ENCODE measurements at regions not wholly inside any gene's neighbourhood (a gene's known extent, or its start where the extent isn't known, plus 50 kb on each side); places are given as distances from the start of the nearest gene placed in this dataset.

- TF ChIP-seq CTCF (IDR thresholded peaks at IDR 0.05; ENCODE audit: low read depth, low read length, poor library complexity, severe bottlenecking): peak; percentile 97
- TF ChIP-seq EZH2phosphoT487 (IDR thresholded peaks at IDR 0.05; ENCODE audit: borderline replicate concordance, low read length): no peak
These were observed 91.7 kb upstream of the SHB start for GRCh38 chr9:38160613-38161215.
